Activated CD8-positive, alpha-beta memory T cell treated with anti-CD3 and anti-CD28 coated beads for 4 hours (primary cell): ENCODE measurements at regions not wholly inside any gene's neighbourhood (a gene's known extent, or its start where the extent isn't known, plus 50 kb on each side); places are given as distances from the start of the nearest gene placed in this dataset.
"Not testable (repeated sequence)": the region's sequence is repeated elsewhere in the genome, so short reads cannot be mapped to it uniquely, and the experiment has no call there.

Source experiments
- DNase-seq, 2 donors: peaks; one replicate each; pipeline ENCODE4 v3.0.0-alpha.2; 2020; ENCODE audit warnings: low read depth in 2 of 2

GRCh38 chr1:55544826-55545225 lies 329.7 kb upstream of the USP24 start:
- DNase-seq: no peak

GRCh38 chr1:55542901-55543504 lies 327.8 kb upstream of the USP24 start:
- no peak for DNase-seq

- DNase-seq: no peak
Measured at GRCh38 chr1:55541296-55541695, 326.1 kb upstream of the USP24 start.

GRCh38 chr1:55539652-55540512 lies 324.7 kb upstream of the USP24 start:
- DNase-seq: no peak

GRCh38 chr1:55538428-55538827 lies 323.3 kb upstream of the USP24 start:
- no peak for DNase-seq

- DNase-seq: no peak
Measured at GRCh38 chr1:55536545-55536865, 321.3 kb upstream of the USP24 start.

GRCh38 chr1:55535724-55536544 lies 320.8 kb upstream of the USP24 start:
- DNase-seq: no peak

GRCh38 chr1:55534565-55535121 lies 319.5 kb upstream of the USP24 start:
- DNase-seq: no peak

- no peak for DNase-seq
Measured at GRCh38 chr1:55531644-55532043, 316.5 kb upstream of the USP24 start.

GRCh38 chr1:55530749-55531478 lies 315.8 kb upstream of the USP24 start:
- no peak for DNase-seq

GRCh38 chr1:55529017-55529416 lies 313.9 kb upstream of the USP24 start:
- DNase-seq: no peak

GRCh38 chr1:55527831-55528230 lies 312.7 kb upstream of the USP24 start:
- no peak for DNase-seq

GRCh38 chr1:55526716-55527115 lies 311.6 kb upstream of the USP24 start:
- no peak for DNase-seq

GRCh38 chr1:55524006-55524405 lies 308.8 kb upstream of the USP24 start:
- no peak for DNase-seq

- DNase-seq: no peak
Measured at GRCh38 chr1:55522982-55523381, 307.8 kb upstream of the USP24 start.

GRCh38 chr1:55522353-55522903 lies 307.3 kb upstream of the USP24 start:
- DNase-seq: no peak

- no peak for DNase-seq
Measured at GRCh38 chr1:55520861-55521260, 305.7 kb upstream of the USP24 start.

GRCh38 chr1:55519937-55520683 lies 304.9 kb upstream of the USP24 start:
- DNase-seq: no peak

- DNase-seq: no peak
Measured at GRCh38 chr1:55519276-55519675, 304.1 kb upstream of the USP24 start.

GRCh38 chr1:55517036-55517435 lies 301.9 kb upstream of the USP24 start:
- DNase-seq: no peak

- not testable (repeated sequence) for DNase-seq
Measured at GRCh38 chr1:55514571-55514970, 299.4 kb upstream of the USP24 start.
